HG02970 (cell line): ENCODE measurements at regions not wholly inside any gene's neighbourhood (a gene's known extent, or its start where the extent isn't known, plus 50 kb on each side); places are given as distances from the start of the nearest gene placed in this dataset.

Experiments
- ATAC-seq: cut with Tn5 transposase; IDR thresholded peaks from one replicate; pipeline ENCODE4 v1.9.1; 2021; ENCODE audit warnings: mild to moderate bottlenecking, moderate library complexity, moderate number of reproducible peaks; ENCODE audit not compliant: unreplicated experiment, low FRiP score

DNA sequence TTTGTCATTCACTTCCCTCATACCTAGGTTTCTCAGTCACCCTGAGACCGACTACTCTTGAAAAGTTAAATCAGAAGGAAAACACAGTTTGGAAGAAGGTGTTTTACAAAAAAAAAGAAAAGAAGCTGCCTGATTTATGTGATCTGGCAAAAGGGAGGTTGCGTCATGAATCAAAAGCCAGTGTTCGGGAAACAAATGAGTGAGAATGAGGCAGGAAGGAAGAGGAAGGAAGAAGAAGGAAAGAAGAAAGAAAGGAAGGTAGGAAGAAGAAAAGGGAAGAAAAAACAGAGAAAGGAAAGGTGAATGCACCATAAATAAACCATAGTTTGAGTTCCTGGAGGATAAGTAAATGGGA lies 314.6 kb downstream of the BLID start:
- no peak for ATAC-seq

DNA sequence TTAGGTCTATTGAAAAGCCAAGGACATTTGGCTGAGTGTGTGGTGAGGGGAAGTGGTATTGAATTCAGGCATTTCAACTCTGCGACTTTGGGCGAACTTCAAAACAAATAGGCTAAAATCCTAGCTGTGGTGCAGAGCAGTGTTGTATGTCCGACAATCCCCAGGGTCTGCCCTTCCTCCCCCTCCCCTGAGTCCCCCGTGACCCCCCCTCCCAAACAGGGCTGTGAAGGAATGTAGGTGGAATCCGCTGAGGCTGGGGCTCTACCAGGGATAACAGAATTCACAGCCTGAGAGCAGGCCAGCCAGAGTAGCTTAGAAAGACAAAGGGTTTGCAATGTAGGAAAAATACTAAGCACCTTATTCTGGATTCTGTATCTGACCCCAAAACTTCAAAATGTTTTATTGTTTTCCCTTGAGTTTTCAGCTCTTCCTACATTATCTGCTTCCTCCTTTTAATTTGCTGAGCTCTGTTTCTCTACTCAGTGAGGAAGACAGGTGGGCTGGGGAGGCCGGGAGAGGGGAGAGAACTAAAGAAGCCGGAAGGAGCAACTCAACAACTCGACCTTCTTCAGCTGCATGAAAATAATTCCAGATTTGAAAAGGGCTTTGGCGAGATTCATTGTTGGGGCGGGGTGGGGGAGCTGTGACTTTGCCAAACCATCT lies 315.2 kb downstream of the BLID start:
- no peak for ATAC-seq

DNA sequence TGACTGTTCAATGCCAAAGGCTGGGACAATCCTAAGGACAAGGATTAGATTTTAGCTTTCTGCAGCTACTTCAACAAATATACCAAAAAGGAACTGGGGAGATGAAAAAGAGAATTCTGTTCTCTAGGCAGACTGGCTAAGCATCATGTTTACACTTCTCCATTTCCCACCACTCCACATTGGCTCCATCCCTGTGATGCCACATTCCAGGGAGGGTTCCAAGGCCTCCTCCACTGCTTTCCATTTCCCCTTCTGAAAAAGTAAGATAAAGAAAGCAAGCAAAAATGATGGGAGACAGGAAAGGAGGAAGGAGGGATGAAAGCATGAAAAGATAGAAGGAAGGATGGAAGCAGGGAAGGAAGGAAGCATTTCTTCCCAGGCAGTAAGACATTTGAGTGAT lies 315.8 kb downstream of the BLID start:
- ATAC-seq = no peak

DNA sequence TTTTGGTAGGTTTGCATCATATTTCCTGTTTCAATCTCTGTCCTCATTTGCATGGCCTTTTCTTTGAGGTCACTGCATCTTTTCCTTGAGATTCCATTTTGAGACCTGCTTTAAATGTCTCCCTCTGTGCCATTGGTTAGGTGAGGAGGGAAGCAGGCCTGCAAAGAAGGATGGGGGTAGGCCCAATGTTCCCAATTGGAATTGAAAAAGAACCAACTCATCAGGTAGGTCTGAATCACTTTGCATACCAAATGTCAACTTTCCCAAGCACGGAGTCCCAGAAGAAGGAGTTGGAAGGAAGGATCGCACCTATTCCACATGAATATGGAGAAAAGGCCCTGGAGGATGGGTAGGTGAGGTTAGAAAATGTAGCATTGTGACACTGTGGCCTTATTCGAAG lies 318.5 kb downstream of the BLID start:
- ATAC-seq = no peak

DNA sequence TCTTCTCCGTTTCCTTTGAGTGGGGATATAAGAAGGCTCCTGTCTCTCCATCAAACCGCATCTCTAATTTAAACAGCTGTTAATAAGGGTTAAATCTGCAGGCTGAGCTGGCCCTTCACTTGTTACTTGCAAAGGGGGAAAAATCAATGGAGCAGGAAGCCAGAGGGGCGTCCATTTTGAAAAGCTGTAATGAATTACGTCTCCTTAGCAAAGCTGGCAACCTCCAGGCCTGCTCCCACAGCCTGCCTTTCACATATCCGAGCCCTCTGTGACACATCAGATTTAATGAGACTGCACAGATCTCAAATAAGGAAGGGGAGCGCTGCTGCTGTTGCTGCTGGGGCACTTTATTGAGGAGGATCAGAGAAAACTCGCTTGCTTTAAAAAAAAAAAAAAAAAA lies 320.8 kb downstream of the BLID start:
- ATAC-seq = no peak

DNA sequence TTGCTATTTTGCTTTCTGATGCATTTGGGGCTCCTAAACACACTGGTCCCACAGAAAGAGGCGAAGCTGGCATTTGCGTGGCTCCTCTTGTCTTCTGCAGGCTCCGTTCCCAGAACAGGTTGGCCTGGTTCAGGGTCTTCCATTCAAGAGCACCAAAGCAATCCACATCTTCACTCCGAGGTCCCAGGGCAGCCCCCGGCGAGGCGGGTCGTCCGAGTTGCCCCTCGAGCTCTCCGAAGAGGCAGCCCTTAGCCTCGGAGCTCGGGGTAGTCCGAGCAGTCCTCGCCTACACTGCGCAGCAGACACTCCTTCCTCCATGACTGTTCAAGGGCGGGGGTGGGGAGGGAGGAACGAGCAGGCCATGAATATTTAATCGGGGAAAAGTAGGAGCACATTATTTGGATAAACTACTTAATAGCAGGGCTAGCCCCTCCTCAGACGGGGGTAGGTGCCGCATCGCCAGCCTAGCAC lies 321.3 kb downstream of the BLID start:
- ATAC-seq = no peak

DNA sequence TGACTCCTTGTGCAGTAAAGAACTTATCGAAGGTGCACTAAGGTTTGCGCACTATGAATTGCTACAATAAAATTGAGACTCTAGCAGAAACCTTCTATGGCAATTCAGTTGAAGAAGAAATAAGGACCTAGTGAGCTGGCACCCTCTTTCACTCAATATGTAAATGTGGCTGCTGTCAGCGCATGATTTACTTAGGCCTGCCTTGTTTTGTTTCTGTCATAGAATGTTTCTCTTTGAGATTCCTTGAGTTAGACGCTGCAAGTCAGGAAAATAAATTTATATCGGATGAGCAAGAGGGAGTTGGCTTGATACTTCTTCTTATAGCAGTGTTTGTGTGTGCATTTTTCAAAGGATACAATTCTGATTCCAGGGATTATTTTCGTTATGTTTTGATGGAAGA lies 322.1 kb downstream of the BLID start:
- ATAC-seq = no peak

DNA sequence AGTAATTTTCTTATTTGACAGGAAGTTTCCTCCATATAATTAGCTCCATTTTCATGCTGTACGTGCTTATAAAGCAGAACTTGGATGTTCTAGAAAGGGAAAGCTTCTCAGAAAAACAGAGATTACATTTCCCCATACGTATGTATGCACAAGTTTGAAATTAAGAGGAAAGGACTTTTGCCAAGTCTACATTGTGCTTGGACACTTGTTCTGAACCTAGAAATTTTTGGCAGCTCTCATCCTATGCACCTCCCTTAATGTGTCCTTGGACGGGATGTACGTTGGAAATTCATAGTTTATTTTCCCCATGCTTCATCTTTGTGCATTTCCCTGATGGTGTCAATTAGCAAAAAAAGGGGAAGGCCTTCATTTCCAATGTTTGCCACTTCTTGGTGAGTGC lies 322.7 kb downstream of the BLID start:
- ATAC-seq = no peak

DNA sequence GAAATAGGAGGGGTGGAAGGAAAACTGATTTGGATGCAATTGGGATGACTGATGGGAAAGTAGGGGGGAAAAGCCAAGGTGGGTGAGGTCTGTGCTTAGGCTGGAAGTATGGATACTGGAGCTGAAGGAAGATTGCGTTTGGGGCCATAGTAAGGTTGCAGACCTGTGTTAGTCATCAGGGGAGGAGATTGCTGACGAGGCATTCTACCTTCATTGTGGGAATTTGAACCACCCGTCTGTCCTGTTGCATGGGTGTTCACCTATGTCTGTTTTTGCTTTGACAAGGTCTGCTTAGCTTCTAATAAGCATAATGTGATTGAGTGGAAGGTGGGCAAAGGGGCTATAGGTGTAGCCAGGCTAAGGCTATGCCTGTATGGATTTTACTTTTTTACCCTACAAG lies 323.8 kb downstream of the BLID start:
- ATAC-seq = no peak

DNA sequence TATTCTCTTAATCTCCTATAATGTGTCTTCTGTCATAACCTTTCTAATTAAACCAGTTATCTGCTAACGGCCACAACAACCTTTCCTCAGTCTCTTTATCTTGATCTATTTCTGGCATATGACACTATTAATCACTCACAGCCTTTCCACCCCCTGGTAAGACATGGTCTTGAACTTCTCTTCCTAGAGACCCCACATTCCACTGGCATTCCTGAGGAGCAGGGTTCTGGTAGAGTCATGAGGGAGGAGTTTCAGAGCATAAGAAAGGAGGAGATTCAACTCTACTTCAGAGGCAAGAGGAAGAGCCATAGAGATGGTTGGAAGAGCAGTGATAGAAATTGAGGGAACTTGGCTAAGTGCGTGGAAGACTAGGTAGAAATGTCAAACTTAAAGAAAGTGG lies 325.6 kb downstream of the BLID start:
- ATAC-seq = no peak

DNA sequence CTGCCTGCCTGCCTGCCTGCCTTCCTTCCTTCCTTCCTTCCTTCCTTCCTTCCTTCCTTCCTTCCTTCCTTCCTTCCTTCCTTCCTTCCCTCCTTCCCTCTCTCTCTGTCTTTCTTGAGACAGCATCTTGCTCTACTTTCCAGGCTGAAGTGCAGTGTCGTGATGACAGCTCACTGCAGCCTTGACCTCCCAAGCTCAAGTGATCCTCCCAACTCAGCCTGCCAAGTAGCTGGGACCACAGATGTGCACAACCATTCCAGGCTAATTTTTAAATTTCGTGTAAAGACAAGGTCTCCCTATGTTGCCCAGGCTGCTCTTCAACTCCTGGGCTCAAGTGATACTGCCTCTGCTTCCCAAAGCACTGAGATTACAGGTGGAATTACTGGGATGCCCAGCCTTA lies 328.2 kb upstream of the SORL1-AS1 start:
- ATAC-seq = no peak

DNA sequence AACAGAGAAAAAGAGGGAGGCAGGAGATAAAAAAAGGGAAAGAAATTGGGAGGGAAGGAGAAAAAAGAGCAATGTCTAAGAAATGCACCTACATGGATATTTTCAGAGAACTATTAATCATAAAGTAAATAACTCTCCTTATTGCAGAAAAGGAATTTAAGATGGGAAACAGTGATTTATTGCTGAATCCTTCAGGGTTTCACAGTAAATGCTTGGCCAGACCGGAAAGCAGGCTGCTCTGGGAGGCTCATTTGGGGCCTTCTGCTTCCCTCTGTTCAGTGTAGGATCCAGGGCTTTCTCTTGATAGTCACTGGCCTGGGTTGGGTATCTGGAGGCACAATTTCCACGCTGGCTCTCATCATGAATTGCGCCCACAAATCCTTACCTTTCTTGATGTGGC lies 324.3 kb upstream of the SORL1-AS1 start:
- ATAC-seq = no peak

DNA sequence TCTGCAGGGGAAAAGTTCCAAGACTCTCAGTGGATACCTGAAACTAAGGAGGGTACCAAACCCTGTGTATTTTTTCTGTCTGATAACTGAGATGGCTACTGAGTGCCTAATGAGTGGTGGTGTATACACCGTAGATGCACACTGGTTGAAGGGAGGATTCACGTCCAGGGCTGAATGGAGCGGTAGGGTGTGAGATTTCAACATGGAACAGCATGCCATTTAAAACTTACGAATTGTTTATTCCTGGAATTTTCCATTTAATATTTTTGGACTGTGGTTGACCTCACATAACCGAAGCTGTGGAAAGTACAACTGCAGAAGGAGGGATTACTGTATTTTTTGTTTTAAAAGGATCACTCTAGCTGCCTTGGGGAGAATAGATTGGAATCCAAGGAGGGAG lies 322.5 kb upstream of the SORL1-AS1 start:
- no peak for ATAC-seq

DNA sequence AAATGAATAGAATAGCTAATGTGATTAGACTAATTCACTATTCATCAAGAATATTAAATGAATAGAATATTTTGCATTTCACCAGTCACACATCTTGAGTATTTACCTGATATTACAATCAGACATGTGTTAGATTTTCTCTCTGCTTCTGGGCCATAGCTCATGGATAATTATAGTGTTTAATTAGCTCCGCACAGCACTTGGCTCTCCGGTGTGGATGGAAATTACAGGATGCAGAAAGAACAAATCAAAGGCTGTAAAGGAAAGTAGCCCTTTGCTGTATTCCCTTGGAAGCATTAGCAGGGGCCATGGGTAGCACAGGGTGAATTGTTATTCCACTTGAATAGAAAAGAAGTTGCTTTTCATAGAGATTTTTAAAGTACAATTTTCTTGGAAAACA lies 320.3 kb upstream of the SORL1-AS1 start:
- no peak for ATAC-seq

DNA sequence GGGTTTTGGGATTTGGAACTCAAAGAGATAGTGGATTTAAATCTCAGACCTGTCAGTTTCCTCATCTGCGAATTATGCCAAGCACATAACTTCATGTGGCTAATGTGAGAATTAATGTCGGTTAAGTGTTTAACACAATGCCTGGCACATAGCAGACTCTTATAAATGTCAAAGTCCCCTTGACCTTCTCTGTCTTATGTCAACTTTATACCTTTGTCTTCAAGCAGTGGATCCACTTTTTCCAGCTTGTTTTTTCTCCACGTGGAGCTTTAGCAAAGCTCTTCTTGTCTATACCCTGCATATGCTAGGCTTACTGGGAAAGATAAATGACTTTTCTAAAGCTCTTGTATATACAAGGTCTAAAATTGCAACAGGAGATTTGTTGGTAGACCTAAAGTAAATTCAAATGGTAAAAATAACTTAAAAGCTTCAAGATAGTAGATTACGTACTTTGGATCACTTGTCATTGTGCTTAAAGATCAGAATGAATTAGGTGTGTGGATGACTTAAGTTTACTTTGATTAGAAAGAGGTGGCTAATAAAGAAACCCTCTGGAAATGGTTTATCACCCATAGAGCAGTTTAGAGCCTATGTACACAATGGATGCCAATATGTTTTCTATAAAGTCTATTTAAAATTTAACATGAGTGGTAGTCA lies 318.3 kb upstream of the SORL1-AS1 start:
- no peak for ATAC-seq

DNA sequence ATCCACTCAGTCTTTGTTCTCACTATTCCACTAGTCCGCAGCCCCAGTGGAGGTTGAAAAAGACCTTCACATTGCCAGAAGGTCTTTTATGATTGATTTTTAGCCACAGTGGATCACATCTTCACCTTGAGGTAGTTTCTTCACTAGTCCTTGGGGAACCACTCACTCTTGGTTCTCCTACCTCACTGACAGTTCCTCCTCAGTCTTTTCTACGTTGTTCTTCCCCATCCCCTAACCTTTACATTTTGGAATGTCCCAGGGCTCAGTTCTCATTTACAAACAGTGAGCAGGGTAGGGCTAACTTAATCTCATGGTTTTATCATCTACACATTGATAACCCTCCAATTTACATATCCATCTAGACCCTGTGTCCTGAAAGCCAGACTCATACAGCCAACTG lies 316.4 kb upstream of the SORL1-AS1 start:
- no peak for ATAC-seq

DNA sequence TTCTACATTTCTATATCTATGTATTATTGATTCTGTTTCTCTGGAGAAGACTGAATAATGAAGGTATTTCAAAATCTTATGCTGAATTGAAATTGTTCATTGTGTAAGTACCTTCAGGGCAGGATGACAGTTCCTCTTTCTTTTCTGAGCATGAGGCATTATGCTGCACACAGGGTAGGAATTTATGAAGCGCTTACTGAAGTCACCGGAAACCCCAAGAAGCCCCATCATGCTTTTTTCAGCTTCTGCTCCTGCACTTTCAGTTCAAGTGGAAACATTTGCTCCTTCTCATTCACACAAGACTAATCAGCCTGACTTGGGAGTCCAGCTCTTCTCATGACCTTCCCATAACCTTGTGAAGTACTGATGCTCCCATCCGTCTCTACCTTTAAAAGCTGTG lies 314.7 kb upstream of the SORL1-AS1 start:
- ATAC-seq = peak; percentile 49

DNA sequence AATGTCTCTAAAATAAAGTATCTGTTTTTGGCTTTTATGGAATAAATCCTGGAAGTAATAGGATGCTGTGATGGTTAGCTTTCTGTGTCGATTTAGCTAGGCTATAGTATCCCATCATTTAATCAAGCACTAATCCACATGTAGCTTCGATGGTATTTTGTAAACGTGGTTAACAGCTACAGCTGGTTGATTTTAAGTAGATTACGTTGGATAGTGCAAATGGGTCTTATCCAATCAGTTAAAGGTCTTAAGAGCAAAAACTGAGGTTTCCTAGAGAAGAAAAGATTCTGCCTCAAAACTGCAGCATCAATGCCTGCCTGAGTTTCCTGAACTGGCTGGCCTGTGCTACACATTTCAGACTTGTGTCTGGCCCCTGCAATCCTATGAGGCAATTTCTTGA lies 314.2 kb upstream of the SORL1-AS1 start:
- ATAC-seq = no peak

DNA sequence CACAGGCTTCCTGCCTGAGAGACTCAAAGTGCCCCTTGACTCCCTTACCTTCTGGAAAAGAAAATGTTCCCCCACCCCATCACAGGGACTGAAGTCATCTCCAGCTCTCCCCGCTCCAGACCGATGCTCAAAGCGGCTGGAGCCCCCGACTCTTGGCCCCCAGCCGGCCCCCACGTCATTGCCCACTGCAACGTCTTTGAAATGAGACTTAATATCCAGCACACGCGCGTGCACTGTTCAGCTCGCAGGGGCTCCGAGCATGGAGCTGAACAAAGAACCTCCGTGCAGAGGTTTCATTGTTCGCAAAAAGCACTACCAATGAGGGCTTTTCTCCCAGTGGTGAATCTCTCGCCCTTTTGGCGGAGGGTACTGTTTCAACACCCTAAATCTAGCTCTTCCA lies 313.4 kb upstream of the SORL1-AS1 start:
- ATAC-seq = no peak

DNA sequence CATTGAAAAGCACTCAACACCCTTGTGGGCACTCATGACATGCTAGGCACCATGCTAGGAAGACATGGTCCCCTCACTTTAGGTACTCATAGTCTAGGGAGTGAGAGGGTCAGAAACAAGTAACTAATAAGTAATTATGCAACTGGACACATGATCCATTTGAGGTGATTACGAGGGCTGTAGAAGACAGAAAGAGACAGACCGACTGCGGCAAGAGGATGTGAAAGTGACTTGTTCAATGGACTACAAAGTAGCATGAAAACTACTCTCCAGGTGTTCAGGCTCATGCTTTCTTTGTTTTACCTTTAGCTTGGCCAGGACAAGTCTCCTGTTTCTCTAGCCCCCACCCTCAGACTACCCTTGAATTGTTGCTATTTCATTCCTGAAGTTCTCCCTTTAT lies 310.8 kb upstream of the SORL1-AS1 start:
- ATAC-seq = peak; percentile 70

DNA sequence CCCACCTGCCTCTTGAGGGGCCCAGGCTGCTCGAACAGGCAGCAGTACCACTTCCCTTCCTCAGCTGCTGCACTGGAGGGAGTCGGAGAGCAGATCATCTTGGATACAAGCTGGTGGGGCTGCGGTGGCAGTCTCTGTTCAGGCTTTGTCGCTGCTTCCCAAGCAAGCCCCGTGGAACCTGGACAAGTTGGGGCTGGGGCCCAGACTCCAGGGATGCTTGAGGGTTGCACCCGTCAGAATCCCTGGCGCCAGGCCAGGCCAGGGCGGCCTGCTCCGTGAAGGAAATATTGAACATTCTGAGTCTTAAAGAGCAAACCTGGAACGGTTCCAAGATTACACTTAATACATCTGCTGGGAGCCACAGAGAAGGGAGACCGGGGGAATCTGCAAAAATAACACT lies 310.1 kb upstream of the SORL1-AS1 start:
- ATAC-seq = no peak

DNA sequence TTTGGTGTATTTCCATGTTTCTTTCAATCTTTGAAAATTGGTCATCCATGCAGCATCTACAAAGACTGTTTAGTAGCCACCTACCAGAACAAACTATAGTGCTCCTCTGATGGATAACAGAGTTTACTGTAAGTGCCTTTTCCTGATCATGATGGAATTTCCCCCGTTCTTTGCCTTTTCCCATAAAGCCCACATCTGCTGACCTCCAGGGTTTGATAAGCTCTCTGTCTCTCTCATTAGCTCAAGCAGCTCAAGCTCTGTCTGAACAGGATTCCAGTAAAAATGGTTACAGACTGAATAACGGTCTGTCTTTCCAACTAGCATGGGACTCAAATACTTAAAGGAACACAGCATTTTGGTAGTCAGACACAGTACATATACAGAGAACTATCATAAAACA lies 308.4 kb upstream of the SORL1-AS1 start:
- ATAC-seq = no peak
